Left lobe of liver (tissue), 2 donors: ENCODE measurements at regions not wholly inside any gene's neighbourhood (a gene's known extent, or its start where the extent isn't known, plus 50 kb on each side); places are given as distances from the start of the nearest gene placed in this dataset.

Experiments used
- ATAC-seq: fragments of 200-7000 bp; cut with Tn5 transposase; one replicate; pipeline ENCODE4 v1.9.1; 2020; ENCODE audit warnings: mild to moderate bottlenecking, moderate library complexity
- DNase-seq: peaks from one replicate; pipeline ENCODE4 v3.0.0-alpha.2; 2020; ENCODE audit warnings: low spot score
- donor health status: DM: no; HTN: no; CAD: no; lungs with moderate emphysema.
- donor health status: DM: no; HTN: yes; CAD: no.

DNA sequence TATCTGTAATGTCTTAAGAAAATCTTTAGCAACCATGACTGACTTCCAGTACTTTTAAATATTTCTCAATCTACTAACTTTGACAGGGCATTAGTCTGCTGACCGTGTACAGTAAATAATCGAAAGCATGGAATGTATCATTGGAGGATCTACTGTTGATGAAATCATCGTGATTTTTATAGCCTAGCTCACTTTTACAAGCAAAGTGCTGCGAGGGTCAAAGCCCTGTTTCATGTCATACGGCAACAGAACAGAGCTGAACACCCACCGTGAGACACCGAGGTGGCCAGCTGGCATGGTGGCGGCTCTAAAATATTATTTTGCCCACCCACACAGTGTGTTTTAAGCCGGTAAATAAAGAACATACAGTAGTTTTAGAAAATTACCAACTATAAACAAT is 679.3 kb downstream of the FAT4 start:
- ATAC-seq (no peak), DNase-seq (no peak)

DNA sequence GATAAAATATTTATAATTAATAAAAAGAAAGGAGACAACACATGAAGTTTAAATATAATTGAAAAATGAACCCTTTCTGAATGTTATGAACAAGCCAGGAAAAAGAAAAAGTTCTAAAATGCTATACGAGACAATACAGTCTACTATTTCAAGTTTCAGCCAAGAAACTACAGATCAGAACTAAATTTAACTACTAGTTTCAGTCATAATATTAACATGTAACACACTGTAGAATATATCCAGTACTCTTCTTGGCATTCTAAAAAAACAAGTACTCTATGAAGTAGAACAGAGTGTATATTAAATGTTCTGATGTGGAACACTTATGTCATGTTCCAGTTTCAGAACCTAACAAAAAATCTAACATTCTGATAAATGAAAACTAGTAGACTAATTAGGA is 679.7 kb downstream of the FAT4 start:
- ATAC-seq, result no peak

GRCh38 chr4:126004941-126005340 is 690.2 kb downstream of the FAT4 start:
- ATAC-seq, result no peak
- no peak for DNase-seq

More for the DNA sequence above, 679.7 kb downstream of the FAT4 start:
- DNase-seq, result no peak

- no peak for ATAC-seq
- no peak for DNase-seq
These were observed 692.4 kb downstream of the FAT4 start for GRCh38 chr4:126007142-126007541.

- DNase-seq (no peak), ATAC-seq (no peak)
These were observed 698.0 kb downstream of the FAT4 start for GRCh38 chr4:126012691-126013290.

- DNase-seq, result no peak
- no peak for ATAC-seq
These were observed 703.5 kb downstream of the FAT4 start for GRCh38 chr4:126018274-126018673.

DNA sequence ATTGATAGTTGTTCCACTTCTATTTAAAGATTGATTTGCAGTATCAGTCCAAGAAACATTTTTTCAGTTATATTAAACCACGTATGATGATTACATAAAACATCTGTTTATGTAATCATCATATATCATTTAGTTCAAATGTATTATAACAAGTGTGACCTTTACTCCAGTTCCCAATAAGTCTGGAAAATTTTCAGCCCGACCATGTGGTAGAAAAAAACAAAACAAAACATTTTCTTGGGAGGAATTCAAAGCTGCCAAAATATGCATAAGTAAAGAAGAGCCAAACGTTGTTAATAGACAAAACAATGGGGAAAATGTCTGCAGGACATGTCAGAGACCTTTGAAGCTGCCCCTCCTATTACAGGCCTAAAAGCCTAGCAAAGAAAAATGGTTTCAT is 709.1 kb downstream of the FAT4 start:
- ATAC-seq (no peak), DNase-seq (no peak)

- DNase-seq, result no peak
- no peak for ATAC-seq
These were observed 712.8 kb downstream of the FAT4 start for GRCh38 chr4:126027601-126028000.

GRCh38 chr4:126028876-126029275 is 714.1 kb downstream of the FAT4 start:
- no peak for DNase-seq
- no peak for ATAC-seq

GRCh38 chr4:126037231-126037630 is 722.5 kb downstream of the FAT4 start:
- ATAC-seq, result no peak
- DNase-seq, result no peak

DNA sequence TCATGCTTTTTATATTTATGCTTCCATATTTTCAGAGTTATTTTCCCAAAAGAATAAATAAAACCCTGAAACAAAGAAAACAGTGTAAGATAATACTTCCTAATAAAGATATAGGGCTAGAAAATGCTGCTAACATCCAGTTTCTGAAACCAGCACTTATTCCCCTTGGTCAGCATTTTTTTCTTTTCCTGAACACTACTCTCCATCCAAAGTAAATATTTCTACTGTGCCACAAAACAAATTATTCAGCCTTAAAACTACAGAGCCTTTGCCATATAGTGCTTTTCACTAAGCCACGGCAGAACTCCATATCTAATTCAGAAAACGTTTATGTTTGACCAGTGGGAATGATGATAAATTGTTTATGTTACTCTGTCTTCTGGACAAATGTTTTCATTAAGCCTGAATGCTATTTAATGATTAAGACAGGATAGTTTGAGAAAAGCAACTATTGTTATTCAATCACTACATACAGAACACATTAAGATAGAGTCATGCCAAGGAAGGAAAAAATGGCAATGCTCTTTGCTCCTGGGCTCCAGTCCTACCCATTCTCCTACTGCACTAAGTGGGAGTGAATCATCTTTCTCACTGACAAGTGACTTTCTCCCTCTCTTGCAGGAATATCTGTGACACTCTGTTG is 723.9 kb downstream of the FAT4 start:
- DNase-seq (no peak), ATAC-seq (no peak)

GRCh38 chr4:126046081-126046614 is 731.4 kb downstream of the FAT4 start:
- DNase-seq, result no peak
- ATAC-seq, result no peak

DNA sequence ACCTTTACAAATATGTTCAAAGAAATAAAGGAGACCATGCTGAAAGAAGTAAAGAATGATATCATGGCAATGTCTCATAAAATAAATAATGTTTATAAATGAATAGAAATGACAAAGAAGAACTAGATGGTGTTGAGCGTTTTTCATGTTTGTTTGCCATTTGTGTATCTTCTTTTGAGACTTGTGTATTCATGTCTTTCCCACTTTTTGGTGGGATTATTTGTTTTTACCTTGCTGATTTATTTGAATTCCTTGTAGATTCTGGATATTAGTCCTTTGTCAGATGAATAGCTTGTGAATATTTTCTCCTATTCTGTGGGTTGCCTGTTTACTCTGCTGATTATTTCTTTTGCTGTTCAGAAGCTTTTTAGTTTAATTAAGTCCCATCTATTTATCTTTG is 732.4 kb downstream of the FAT4 start:
- no peak for ATAC-seq
- no peak for DNase-seq

- DNase-seq, result no peak
- no peak for ATAC-seq
These were observed 737.1 kb downstream of the FAT4 start for GRCh38 chr4:126051689-126052424.

DNA sequence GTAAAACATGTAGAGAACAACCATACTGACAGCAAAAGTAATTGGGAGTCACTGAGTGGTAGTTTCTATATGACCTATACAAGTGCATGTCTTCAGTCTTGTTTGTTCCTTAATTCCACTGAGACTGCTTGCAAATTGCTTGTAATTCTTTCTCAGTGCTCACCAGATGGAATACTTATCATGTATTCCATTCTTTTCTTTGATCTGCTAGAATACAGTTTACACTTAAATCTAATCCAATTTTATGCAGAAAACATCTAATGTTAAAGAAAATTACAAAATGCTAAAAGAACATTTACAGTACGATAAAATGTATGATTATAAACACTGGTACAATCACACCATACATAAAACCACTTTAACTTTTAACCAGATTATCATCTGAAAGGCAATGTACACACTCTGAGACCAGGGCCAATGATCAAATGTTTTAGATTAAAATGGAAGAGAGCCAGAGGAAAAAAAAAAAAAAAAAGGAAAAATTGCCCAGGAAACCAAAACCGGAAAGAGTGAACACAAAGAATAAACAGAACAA is 741.4 kb downstream of the FAT4 start:
- DNase-seq, result no peak
- no peak for ATAC-seq

DNA sequence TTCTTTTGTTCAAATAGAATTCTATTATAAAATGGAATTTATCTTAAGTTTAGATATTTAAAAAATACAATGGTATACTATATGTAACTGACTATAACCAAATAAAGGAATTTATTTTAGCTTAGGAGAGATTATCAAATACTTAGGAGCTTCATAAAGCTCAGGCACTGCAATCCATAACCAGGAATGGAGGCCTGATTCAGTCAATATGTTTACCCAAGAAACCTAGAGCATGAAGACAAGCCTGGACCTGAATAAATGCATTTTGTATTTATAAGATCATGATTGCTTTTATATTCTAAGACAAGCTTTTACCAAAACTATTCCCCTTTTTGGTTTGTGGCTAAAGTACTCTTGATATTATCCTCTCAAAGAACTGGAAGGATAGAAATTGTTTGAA is 742.6 kb downstream of the FAT4 start:
- DNase-seq (no peak), ATAC-seq (no peak)

- no peak for ATAC-seq
These were observed 743.8 kb downstream of the FAT4 start for GRCh38 chr4:126058596-126058995.

DNA sequence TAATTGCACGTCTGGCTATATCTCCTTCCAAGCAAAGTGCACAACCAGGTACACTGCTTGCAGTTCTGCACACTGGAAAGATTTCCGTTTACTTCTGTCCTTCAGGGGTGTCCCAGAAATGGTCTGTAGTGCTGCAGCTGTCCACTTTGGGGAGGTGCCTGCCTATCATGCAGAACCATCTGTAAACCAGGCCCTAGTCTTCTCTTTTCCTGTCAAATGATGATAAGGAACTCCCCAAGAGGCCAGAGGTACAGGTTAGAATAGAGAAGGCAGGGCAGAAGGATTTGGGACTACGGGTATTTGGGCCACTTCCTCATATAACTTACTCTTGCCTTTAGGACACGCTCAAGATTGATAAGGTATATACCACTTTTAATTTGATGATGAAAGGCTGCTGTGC is 746.9 kb downstream of the FAT4 start:
- no peak for ATAC-seq

More at GRCh38 chr4:126058596-126058995, 743.8 kb downstream of the FAT4 start:
- no peak for DNase-seq

DNA sequence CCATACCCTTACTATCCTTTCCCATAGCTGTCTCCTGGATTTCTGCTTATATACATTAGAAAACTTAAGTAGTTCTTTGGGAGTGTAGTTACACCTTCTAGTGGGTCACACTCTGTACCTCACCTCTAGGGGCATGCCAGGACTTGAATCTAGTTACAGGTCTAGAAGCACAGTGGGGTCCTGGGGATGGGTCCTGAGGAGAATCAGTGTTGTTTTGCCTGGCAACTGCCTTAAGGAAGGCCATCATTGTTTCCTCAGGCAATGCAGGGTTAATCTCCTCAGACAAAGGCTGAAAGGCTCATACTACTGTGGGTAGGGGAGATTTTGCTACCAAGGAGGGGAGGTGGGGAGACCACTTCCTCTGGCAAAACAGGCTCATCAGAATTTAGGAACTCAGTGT is 750.3 kb downstream of the FAT4 start:
- ATAC-seq (no peak), DNase-seq (no peak)

More for the DNA sequence above, 746.9 kb downstream of the FAT4 start:
- DNase-seq, result no peak

GRCh38 chr4:126071346-126072333 is 756.9 kb downstream of the FAT4 start:
- DNase-seq, result no peak
- peak; percentile 80 for ATAC-seq

- DNase-seq (no peak), ATAC-seq (no peak)
These were observed 766.6 kb downstream of the FAT4 start for GRCh38 chr4:126081336-126081735.
